ENCODE measurements at regions not wholly inside any gene's neighbourhood (a gene's known extent, or its start where the extent isn't known, plus 50 kb on each side); places are given as distances from the start of the nearest gene placed in this dataset.
"Not testable (repeated sequence)": the region's sequence is repeated elsewhere in the genome, so short reads cannot be mapped to it uniquely, and the experiment has no call there.

DNA sequence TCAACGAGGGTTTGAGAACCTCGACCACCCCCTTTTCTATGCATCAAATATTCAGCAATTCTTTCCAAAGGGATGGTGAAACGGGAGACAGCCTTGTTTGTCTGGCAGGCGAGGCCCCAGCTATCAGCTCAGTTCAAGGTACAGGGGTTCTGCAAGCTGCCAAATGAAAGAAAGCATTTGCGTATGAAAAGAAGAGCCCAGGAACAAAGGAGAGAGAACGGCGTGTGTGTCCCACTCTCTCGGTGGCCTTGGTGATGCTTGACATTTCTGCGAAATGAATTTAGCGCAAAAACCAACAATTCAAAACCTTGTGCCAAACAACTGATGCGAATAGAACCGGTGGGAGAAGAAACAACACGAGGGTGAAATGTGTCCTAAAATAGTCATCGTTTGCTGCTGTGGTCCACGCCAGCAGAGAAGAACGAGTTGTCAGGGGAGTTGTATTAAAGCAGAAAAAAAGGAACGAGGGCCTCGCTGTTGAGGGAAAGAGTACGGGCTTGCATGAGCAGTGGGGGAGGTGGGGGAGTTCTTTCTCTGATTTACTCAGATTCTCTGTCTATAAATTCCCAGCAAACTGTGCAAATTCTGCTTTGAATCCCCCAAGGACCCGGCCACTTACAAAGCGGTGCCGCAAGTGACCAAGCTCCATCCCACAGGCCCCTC is 97.7 kb downstream of the TMEM130 start:
- no peak for DNase-seq (ENCODE audit: low read depth in 2 of 2)

DNA sequence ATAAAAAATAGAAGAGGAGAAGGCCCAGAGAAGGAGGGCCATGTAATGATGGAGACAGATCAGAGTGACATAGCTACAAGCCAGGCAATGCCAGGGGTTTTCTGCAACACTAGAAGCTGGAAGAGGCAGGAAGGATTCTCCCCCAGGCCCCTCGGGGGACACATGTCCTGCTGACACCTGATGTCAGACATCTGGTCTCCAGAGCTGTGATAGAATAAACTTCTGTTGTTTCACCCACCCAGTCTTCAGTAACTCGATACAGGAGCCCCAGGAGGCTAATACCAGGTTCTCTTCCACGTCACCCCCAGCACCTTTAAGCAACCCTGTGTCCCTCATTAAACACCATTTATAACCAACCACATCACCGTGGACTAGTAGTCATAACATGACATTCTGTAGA is 94.9 kb downstream of the TMEM130 start:
- no peak for DNase-seq (ENCODE audit: low read depth in 2 of 2)

DNA sequence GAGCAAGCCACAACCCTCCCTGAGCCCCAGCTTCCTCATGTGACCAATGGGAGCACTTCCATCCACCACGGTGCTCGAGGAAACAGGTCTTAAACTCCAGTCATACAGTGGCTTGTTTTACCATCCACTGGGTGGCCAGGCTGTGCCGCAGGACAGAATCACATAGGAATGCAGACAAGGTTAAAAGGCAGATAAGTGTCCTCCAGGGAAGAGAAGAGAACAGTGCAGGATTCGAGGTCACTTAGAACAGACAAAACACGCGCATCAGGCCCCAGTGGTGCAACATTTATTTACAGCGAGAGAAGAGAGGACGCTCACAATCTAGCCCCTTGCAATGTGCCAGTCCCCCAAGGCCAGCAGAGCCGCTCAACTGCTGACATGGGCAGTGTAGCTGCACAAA is 92.8 kb downstream of the TMEM130 start:
- no peak for DNase-seq (ENCODE audit: low read depth in 2 of 2)

DNA sequence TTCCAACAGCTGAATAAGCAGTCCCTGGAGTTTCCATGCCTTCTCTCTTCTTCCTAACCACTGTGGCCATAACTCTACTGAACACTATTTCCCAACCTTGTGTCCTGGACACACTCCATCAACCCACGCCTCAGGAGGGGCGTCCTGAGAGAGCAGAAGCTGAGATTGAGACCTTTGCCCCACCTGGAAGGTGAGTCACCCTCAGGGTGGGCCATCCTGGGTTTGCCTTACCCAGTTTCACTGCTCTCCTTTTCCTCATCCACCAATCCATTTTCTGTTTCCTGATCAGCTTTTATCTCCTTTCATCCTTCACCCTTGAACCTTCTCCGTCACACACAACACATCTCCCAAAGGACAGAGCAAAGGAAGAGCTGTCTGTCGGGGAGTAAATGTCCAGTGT is 91.4 kb downstream of the TMEM130 start:
- no peak for DNase-seq (ENCODE audit: low read depth in 2 of 2)

DNA sequence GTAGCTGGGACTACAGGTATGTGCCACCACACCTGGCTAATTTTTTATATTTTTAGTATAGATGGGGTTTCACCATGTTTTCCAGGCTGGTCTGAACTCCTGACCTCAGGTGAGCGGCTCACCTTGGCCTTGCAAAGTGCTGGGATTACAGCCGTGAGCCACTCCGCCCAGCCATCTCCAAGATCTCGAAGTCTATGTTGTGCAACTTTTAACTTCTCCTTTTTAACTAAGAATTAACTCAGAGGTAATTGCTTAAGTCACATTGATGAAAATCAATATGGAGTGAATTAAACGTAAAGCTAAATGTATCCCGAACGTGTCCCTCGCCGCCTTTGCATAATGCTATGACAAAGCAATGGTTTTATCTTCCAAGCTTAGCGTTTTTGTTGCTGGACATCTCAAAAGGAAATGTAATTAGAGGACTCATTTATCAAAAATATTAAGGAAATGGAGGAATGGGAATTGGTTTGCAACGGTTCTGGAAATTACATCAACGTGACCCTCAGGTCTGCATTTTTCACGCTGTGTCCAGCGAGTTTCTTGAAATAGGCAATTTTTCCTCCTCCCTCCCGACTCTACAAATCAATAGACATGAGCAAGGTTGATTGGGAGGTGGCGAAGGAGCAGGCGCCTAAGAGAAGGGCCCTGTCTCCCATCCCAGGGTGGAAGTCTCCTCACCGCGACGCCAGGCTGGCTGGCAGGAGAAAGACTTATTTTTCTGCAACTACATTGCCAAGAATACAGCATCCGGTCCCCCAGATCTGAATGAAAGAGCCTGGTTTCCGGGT is 89.8 kb downstream of the TMEM130 start:
- no peak for DNase-seq (ENCODE audit: low read depth in 2 of 2)

DNA sequence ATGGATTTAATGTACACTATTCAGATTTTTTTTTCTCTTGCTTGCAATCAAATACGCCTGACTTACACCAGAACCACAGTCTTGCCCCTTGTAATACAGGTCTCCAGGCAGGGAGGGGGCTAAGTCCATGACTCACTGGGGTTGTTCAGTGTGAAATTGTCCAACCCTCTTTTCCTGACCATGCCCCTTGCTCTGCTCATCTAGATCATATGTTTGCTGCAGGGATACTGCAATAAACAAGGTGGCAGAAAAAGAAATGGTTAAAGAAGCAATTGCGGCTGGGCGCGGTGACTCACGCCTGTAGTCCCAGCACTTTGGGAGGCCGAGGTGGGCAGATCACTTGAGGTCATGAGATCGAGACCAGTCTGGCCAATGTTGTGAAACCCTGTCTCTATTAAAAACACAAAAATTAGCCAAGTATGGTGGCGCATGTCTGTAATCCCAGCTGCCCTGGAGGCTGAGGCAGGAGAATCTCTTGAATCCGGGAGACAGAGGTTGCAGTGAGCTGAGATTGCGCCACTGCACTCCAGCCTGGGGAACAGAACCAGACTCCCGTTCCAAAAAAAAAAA is 85.5 kb downstream of the TMEM130 start:
- DNase-seq (ENCODE audit: low read depth in 2 of 2) = no peak

DNA sequence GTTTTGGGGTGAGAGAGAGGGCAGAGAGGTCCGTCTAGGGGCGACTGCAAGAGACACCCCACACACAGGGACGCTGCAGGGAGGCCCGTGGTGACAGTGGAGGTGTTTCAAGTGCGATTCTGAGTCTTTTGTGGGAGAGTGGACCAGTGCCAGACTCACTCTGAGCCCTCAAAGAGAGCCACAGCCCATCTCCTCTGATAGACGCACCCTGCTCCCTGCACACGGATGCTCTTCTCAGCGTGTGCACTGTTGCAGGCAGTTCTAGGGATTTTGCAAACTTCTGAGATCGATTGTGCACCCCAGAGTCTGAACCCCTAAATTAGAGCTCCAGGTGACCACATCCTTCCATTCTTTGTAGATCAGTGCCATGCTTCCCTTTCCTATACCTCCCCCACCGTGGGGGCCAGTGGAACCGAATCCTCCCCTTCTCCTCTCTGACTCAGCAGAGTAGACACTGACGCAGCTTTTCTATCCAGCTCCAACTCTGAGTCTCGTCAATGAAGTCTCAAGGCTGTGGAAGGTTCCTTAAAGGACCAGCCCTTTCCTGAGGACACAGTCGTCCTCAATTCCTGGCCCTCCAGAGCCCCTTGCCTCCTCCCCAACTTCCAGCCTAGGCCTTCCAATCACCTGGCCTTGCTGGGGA is 83.8 kb downstream of the TMEM130 start:
- DNase-seq (ENCODE audit: low read depth in 2 of 2) = no peak

DNA sequence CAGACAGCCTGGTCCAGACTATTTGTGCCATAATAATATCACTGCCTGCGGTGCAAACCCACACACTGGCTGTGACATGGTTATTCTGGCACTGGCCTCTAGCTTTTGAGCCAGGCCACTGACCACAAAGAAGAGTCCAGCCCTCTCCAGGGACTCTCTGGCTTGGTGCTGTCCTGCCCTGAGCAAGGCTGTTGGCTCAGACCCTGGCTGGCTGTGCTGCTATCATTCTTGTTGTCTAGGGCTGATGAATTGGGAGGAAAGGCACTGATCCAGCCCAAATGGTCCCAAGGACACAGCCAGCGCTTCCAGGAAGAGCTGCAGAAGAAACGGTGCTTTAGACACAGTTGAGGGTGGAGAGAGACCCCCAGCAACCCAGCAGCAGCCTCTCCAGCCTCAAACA is 80.8 kb downstream of the TMEM130 start:
- DNase-seq (ENCODE audit: low read depth in 2 of 2) = no peak

DNA sequence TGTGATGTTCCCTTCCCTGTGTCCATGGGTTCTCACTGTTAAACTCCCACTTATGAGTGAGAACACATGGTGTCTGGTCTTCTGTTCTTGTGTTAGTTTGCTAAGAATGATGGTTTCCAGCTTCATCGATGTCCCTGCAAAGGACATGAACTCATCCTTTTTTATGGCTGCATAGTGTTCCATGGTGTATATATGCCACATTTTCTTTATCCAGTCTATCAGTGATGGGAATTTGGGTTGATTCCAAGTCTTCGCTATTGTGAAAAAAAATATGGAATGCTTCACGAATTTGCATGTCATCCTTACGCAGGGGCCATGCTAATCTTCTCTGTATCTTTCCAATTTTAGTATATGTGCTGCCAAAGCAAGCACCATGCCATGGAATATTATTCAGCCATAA is 75.4 kb downstream of the TMEM130 start:
- not testable (repeated sequence) for DNase-seq (ENCODE audit: low read depth in 2 of 2)

DNA sequence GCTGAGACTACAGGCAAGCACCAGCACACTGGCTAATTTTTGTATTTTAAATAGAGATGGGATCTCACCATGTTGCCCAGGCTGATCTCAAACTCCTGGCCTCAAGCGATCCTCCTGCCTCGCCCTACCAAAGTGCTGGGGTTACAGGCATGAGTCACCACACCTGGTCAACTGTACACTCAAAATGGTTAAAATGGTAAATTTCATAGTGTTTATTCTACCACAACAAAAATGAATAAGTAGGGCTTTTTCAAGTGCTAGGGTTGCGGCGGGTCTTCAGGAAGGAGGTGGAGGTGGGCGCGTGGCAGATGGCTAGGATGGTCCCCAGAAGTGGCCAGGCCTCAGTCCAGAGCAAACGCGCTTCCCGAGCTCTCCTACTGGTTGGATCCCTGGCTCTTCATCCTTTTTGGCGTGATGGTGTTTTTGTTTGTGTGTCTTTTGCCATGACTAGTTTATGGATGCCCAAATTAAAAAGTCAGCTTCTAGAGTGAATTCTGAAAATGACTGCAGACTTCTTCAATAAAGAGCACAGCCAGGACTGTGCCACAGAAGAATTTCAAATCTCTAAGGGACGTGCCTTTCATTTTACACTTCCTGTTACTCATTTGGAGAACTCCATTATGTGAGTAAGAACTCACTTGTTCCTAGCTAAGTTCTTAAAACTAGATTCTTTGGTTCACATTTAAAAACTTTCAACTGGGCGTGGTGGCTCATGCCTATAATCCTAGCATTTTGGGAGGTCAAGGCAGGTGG is 73.9 kb downstream of the TMEM130 start:
- DNase-seq (ENCODE audit: low read depth in 2 of 2) = no peak

Data from stimulated activated CD8-positive, alpha-beta memory T cell treated with anti-CD3 and anti-CD28 coated beads, Interleukin-15, amount 100 ng/mL, for 48 hours (primary cell).